HEK293T (cell line): ENCODE measurements at regions not wholly inside any gene's neighbourhood (a gene's known extent, or its start where the extent isn't known, plus 50 kb on each side); places are given as distances from the start of the nearest gene placed in this dataset.

Experiments used
- ARNT ChIP-seq: fragments of 450-650 bp; IDR thresholded peaks from 2 replicates; pipeline ENCODE4 v1.6.1; 2017; ENCODE audit warnings: mild to moderate bottlenecking
- SP1 ChIP-seq: fragments of 450-650 bp; IDR thresholded peaks from 2 replicates; pipeline ENCODE4 v1.6.1; 2017
- SUZ12 ChIP-seq: fragments of 450-650 bp; IDR thresholded peaks from 2 replicates; pipeline ENCODE4 v1.6.1; 2016; ENCODE audit warnings: mild to moderate bottlenecking

DNA sequence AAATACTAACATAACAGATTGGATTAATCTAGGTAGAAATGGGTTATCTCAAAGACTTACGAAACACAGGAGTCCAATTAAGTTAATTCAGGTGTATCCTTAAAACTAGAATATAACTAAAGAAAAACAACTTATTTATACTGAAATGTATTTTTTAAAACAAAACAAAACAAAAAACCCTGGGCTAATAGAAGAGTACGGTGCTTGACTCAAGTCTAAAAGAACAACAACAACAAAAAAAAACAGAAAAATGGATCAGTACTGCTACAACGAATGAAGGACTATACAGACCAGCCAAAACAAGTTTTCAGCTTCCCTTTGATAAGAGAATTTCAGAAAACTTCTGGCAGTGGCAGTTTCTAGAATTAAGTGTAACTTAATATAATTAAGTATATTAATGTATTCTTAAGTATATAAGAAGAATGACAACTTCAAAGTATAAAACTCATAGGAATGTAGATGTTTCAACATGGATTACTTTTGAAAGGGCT lies 120.1 kb upstream of the EGLN3 start:
- TF ChIP-seq ARNT (no peak), SP1 (no peak), SUZ12 (no peak)
